Ishikawa (cell line): ENCODE measurements at regions not wholly inside any gene's neighbourhood (a gene's known extent, or its start where the extent isn't known, plus 50 kb on each side); places are given as distances from the start of the nearest gene placed in this dataset.

ENCODE experiments used
- CREB1 ChIP-seq: IDR thresholded peaks from 2 replicates; pipeline ENCODE4 v1.6.1; 2012; ENCODE audit warnings: low read depth
- ZBTB7A ChIP-seq: IDR thresholded peaks from 2 replicates; pipeline ENCODE4 v1.6.1; 2012; ENCODE audit warnings: low read depth
- TF ChIP-seq, protein P1 (sequence below): IDR thresholded peaks from 2 replicates; pipeline ENCODE4 v1.6.1; 2012
- TF ChIP-seq, protein P2 (sequence below): IDR thresholded peaks from 2 replicates; pipeline ENCODE4 v1.6.1; 2012; ENCODE audit warnings: low read depth, mild to moderate bottlenecking

DNA sequence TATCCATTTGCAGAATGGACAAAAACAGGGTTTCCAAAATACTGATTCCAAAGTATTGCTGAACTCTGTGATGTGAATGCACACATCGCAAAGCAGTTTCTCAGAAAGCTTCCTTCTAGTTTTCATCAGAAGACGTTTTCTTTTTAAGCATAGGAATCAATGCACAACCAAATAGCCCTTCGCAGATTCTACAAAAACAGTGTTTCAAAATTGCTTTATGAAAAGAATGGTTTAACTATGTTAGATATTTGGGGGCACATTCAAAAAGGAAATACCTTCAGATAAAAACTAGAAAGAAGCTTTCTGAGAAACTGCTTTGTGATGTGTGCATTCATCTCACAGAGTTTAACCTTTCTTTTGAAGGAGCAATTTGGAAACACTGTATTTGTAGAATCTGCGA, 569.7 kb downstream of the ALG10 start:
- TF ChIP-seq, protein P1, sequence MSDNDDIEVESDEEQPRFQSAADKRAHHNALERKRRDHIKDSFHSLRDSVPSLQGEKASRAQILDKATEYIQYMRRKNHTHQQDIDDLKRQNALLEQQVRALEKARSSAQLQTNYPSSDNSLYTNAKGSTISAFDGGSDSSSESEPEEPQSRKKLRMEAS, result no peak
- TF ChIP-seq ZBTB7A (no peak), CREB1 (no peak)
- TF ChIP-seq, protein P2, sequence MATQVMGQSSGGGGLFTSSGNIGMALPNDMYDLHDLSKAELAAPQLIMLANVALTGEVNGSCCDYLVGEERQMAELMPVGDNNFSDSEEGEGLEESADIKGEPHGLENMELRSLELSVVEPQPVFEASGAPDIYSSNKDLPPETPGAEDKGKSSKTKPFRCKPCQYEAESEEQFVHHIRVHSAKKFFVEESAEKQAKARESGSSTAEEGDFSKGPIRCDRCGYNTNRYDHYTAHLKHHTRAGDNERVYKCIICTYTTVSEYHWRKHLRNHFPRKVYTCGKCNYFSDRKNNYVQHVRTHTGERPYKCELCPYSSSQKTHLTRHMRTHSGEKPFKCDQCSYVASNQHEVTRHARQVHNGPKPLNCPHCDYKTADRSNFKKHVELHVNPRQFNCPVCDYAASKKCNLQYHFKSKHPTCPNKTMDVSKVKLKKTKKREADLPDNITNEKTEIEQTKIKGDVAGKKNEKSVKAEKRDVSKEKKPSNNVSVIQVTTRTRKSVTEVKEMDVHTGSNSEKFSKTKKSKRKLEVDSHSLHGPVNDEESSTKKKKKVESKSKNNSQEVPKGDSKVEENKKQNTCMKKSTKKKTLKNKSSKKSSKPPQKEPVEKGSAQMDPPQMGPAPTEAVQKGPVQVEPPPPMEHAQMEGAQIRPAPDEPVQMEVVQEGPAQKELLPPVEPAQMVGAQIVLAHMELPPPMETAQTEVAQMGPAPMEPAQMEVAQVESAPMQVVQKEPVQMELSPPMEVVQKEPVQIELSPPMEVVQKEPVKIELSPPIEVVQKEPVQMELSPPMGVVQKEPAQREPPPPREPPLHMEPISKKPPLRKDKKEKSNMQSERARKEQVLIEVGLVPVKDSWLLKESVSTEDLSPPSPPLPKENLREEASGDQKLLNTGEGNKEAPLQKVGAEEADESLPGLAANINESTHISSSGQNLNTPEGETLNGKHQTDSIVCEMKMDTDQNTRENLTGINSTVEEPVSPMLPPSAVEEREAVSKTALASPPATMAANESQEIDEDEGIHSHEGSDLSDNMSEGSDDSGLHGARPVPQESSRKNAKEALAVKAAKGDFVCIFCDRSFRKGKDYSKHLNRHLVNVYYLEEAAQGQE, result no peak
